ENCODE measurements at regions not wholly inside any gene's neighbourhood (a gene's known extent, or its start where the extent isn't known, plus 50 kb on each side); places are given as distances from the start of the nearest gene placed in this dataset.

- TF ChIP-seq CTCF (conservative IDR thresholded peaks at IDR 0.05; ENCODE audit: low read depth, low read length), result no peak
- no peak for TF ChIP-seq EZH2 (IDR thresholded peaks at IDR 0.05; ENCODE audit: low read length, unreplicated experiment)
- TF ChIP-seq EZH2phosphoT487 (IDR thresholded peaks at IDR 0.05; ENCODE audit: borderline replicate concordance, low read length), result no peak
Observed at GRCh38 chr2:147232225-147232669, 612.6 kb upstream of the ACVR2A start.

Data from PC-3 (cell line).